ENCODE measurements at regions not wholly inside any gene's neighbourhood (a gene's known extent, or its start where the extent isn't known, plus 50 kb on each side); places are given as distances from the start of the nearest gene placed in this dataset.

- Mint-ChIP-seq H3K9me3 (peaks cover 13% of the 10 kb centered on the region), H3K27ac (peak overlapping the region; percentile 82), H3K36me3 (ENCODE audit: low read depth) (peaks cover 63% of the 10 kb centered on the region), H3K4me1 (peaks cover 35% of the 10 kb centered on the region), H3K27me3 (no peaks in the 10 kb centered on the region), H3K4me3 (peak overlapping the region; percentile 34)
- no peak for ATAC-seq (replicated peaks)
Measured at GRCh38 chrX:39313146-39313545, 511.9 kb downstream of the MID1IP1 start.

- H3K4me1 Mint-ChIP-seq = peaks cover 14% of the 10 kb centered on the region
- ATAC-seq (replicated peaks) = no peak
- H3K4me3 Mint-ChIP-seq = peak overlapping the region; percentile 50
- no peak overlapping the region for H3K27ac Mint-ChIP-seq
- no peaks in the 10 kb centered on the region for H3K27me3 Mint-ChIP-seq
- peaks cover 6% of the 10 kb centered on the region for H3K9me3 Mint-ChIP-seq
- H3K36me3 Mint-ChIP-seq (ENCODE audit: low read depth) = peaks cover 81% of the 10 kb centered on the region
Measured at GRCh38 chrX:39318506-39319343, 517.5 kb downstream of the MID1IP1 start.

GRCh38 chrX:39320165-39320564 is 518.9 kb downstream of the MID1IP1 start:
- Mint-ChIP-seq H3K4me1 (peaks cover 7% of the 10 kb centered on the region), H3K27me3 (no peaks in the 10 kb centered on the region), H3K27ac (no peak overlapping the region), H3K4me3 (peak overlapping the region; percentile 50), H3K36me3 (ENCODE audit: low read depth) (peaks cover 90% of the 10 kb centered on the region), H3K9me3 (peaks cover 3% of the 10 kb centered on the region)
- peak; percentile 37 for ATAC-seq (replicated peaks)

- Mint-ChIP-seq H3K4me1 (peaks cover 12% of the 10 kb centered on the region), H3K36me3 (ENCODE audit: low read depth) (peaks cover 82% of the 10 kb centered on the region), H3K27ac (no peak overlapping the region), H3K27me3 (no peaks in the 10 kb centered on the region), H3K9me3 (no peaks in the 10 kb centered on the region), H3K4me3 (peak overlapping the region; percentile 86)
- no peak for ATAC-seq (replicated peaks)
Measured at GRCh38 chrX:39322496-39322895, 521.2 kb downstream of the MID1IP1 start.

- Mint-ChIP-seq H3K36me3 (ENCODE audit: low read depth) (peaks cover 64% of the 10 kb centered on the region), H3K4me3 (peak overlapping the region; percentile 86), H3K27me3 (no peaks in the 10 kb centered on the region), H3K4me1 (peaks cover 29% of the 10 kb centered on the region), H3K9me3 (peaks cover 5% of the 10 kb centered on the region), H3K27ac (peak overlapping the region; percentile 61)
- no peak for ATAC-seq (replicated peaks)
Measured at GRCh38 chrX:39324233-39324930, 523.1 kb downstream of the MID1IP1 start.

GRCh38 chrX:39327255-39327654 is 526.0 kb downstream of the MID1IP1 start:
- H3K27me3 Mint-ChIP-seq = no peaks in the 10 kb centered on the region
- peak; percentile 35 for ATAC-seq (replicated peaks)

GRCh38 chrX:39327705-39328104 is 526.4 kb downstream of the MID1IP1 start:
- Mint-ChIP-seq H3K9me3 (peaks cover 6% of the 10 kb centered on the region), H3K36me3 (ENCODE audit: low read depth) (peaks cover 36% of the 10 kb centered on the region), H3K4me3 (peak overlapping the region; percentile 86), H3K27me3 (no peaks in the 10 kb centered on the region), H3K4me1 (peaks cover 44% of the 10 kb centered on the region), H3K27ac (peak overlapping the region; percentile 86)
- ATAC-seq (replicated peaks) = no peak

More at GRCh38 chrX:39327255-39327654, 526.0 kb downstream of the MID1IP1 start:
- peaks cover 41% of the 10 kb centered on the region for H3K36me3 Mint-ChIP-seq (ENCODE audit: low read depth)
- peaks cover 6% of the 10 kb centered on the region for H3K9me3 Mint-ChIP-seq
- peak overlapping the region; percentile 86 for H3K27ac Mint-ChIP-seq
- peak overlapping the region; percentile 86 for H3K4me3 Mint-ChIP-seq
- H3K4me1 Mint-ChIP-seq = peaks cover 40% of the 10 kb centered on the region

GRCh38 chrX:39328661-39329060 is 527.4 kb downstream of the MID1IP1 start:
- peak overlapping the region; percentile 86 for H3K27ac Mint-ChIP-seq
- peak; percentile 15 for ATAC-seq (replicated peaks)
- peaks cover 6% of the 10 kb centered on the region for H3K9me3 Mint-ChIP-seq
- H3K27me3 Mint-ChIP-seq = no peaks in the 10 kb centered on the region
- H3K36me3 Mint-ChIP-seq (ENCODE audit: low read depth) = peaks cover 27% of the 10 kb centered on the region
- H3K4me1 Mint-ChIP-seq = peaks cover 41% of the 10 kb centered on the region
- H3K4me3 Mint-ChIP-seq = peak overlapping the region; percentile 86

GRCh38 chrX:39331082-39331704 is 529.9 kb downstream of the MID1IP1 start:
- peak overlapping the region; percentile 36 for H3K4me3 Mint-ChIP-seq
- peak; percentile 86 for ATAC-seq (replicated peaks)
- peaks cover 12% of the 10 kb centered on the region for H3K36me3 Mint-ChIP-seq (ENCODE audit: low read depth)
- H3K9me3 Mint-ChIP-seq = peaks cover 6% of the 10 kb centered on the region
- H3K27ac Mint-ChIP-seq = peak overlapping the region; percentile 81
- H3K4me1 Mint-ChIP-seq = peaks cover 47% of the 10 kb centered on the region
- H3K27me3 Mint-ChIP-seq = no peaks in the 10 kb centered on the region

- peaks cover 40% of the 10 kb centered on the region for H3K4me1 Mint-ChIP-seq
- H3K4me3 Mint-ChIP-seq = no peak overlapping the region
- H3K27me3 Mint-ChIP-seq = no peaks in the 10 kb centered on the region
- H3K27ac Mint-ChIP-seq = no peak overlapping the region
- ATAC-seq (replicated peaks) = no peak
- peaks cover 6% of the 10 kb centered on the region for H3K9me3 Mint-ChIP-seq
- peaks cover 6% of the 10 kb centered on the region for H3K36me3 Mint-ChIP-seq (ENCODE audit: low read depth)
Measured at GRCh38 chrX:39333451-39333850, 532.2 kb downstream of the MID1IP1 start.

GRCh38 chrX:39335513-39336235 is 534.4 kb downstream of the MID1IP1 start:
- Mint-ChIP-seq H3K9me3 (peaks cover 4% of the 10 kb centered on the region), H3K4me3 (peak overlapping the region; percentile 80), H3K27ac (peak overlapping the region; percentile 91), H3K4me1 (peaks cover 31% of the 10 kb centered on the region), H3K27me3 (no peaks in the 10 kb centered on the region), H3K36me3 (ENCODE audit: low read depth) (peaks cover 5% of the 10 kb centered on the region)
- no peak for ATAC-seq (replicated peaks)

- Mint-ChIP-seq H3K9me3 (peaks cover 4% of the 10 kb centered on the region), H3K27ac (peak overlapping the region; percentile 91), H3K36me3 (ENCODE audit: low read depth) (no peaks in the 10 kb centered on the region), H3K4me1 (peaks cover 27% of the 10 kb centered on the region), H3K27me3 (no peaks in the 10 kb centered on the region), H3K4me3 (peak overlapping the region; percentile 80)
- ATAC-seq (replicated peaks) = peak; percentile 92
Measured at GRCh38 chrX:39336671-39337311, 535.5 kb downstream of the MID1IP1 start.

- Mint-ChIP-seq H3K27me3 (no peaks in the 10 kb centered on the region), H3K27ac (peak overlapping the region; percentile 91), H3K36me3 (ENCODE audit: low read depth) (no peaks in the 10 kb centered on the region), H3K4me1 (peaks cover 22% of the 10 kb centered on the region), H3K4me3 (peak overlapping the region; percentile 80), H3K9me3 (peaks cover 4% of the 10 kb centered on the region)
- ATAC-seq (replicated peaks) = no peak
Measured at GRCh38 chrX:39337451-39337850, 536.2 kb downstream of the MID1IP1 start.
